Kidney (tissue), 13 donors: ENCODE measurements at regions not wholly inside any gene's neighbourhood (a gene's known extent, or its start where the extent isn't known, plus 50 kb on each side); places are given as distances from the start of the nearest gene placed in this dataset.

Experiments used
- DNase-seq, 5 donors: peaks; one replicate each; pipeline ENCODE4 v3.0.0-alpha.2; 2013 to 2020
- FAIRE-seq: peaks from 2 replicates; lab custom pipeline; 2012; peaks lifted over from hg19 to GRCh38; lab: Jason Lieb, UNC
- H3K27ac ChIP-seq, 2 donors: one replicate each; pipeline ENCODE4 v1.7.0; 2013; ENCODE audit warnings: low read depth in 2 of 2, low read length in 2 of 2, inconsistent platforms in 1 of 2
- H3K27me3 ChIP-seq: one replicate; pipeline ENCODE4 v1.7.1; 2013; ENCODE audit warnings: low read length, inconsistent platforms; ENCODE audit not compliant: control insufficient read depth, insufficient read depth
- H3K36me3 ChIP-seq, 3 donors: one replicate each; pipeline versions ENCODE4 v1.7.0 to v1.7.1; 2013; ENCODE audit warnings: low read length in 3 of 3, control low read depth in 1 of 3, inconsistent platforms in 1 of 3; ENCODE audit not compliant: insufficient read depth in 3 of 3, control insufficient read depth in 2 of 3
- H3K4me1 ChIP-seq, 3 donors: one replicate each; pipeline versions ENCODE4 v1.7.0 to v1.7.1; 2013; ENCODE audit warnings: low read length in 3 of 3, inconsistent platforms in 1 of 3, low read depth in 1 of 3; ENCODE audit not compliant: control insufficient read depth in 2 of 3, insufficient read depth in 2 of 3
- H3K4me3 ChIP-seq, 3 donors: one replicate each; pipeline versions ENCODE4 v1.7.0 to v1.8.1; 2013; ENCODE audit warnings: low read length in 3 of 3, control low read depth in 1 of 3, inconsistent platforms in 1 of 3
- H3K9ac ChIP-seq, 3 donors: one replicate each; pipeline versions ENCODE4 v1.7.0 to v1.7.1; 2013; ENCODE audit warnings: low read length in 3 of 3, control low read depth in 1 of 3, inconsistent platforms in 1 of 3
- H3K9me3 ChIP-seq, 3 donors: one replicate each; pipeline versions ENCODE4 v1.7.0 to v1.7.1; 2013; ENCODE audit warnings: low read length in 3 of 3, control low read depth in 1 of 3, inconsistent platforms in 1 of 3; ENCODE audit not compliant: control insufficient read depth in 2 of 3, insufficient read depth in 1 of 3
- intact Hi-C: fragments of 100-400 bp; cut with DNase I; formaldehyde crosslinking; loops from one replicate; pipeline ENCODE4 v1.11.1; 2022
- TF ChIP-seq, protein P1 (sequence below): IDR thresholded peaks from 3 replicates; pipeline ENCODE4 v1.5.1; 2012; ENCODE audit warnings: mild to moderate bottlenecking, moderate library complexity, borderline replicate concordance; ENCODE audit not compliant: insufficient read depth; ENCODE audit errors: extremely low read depth
- donor health status: control.
- donor health status: control.
- donor health status: control.
- donor health status: control.
- donor health status: control.
- donor health status: DM: yes; HTN: yes; CAD: no.
- donor health status: Normal renal cell carcinoma (clear cell type).

DNA sequence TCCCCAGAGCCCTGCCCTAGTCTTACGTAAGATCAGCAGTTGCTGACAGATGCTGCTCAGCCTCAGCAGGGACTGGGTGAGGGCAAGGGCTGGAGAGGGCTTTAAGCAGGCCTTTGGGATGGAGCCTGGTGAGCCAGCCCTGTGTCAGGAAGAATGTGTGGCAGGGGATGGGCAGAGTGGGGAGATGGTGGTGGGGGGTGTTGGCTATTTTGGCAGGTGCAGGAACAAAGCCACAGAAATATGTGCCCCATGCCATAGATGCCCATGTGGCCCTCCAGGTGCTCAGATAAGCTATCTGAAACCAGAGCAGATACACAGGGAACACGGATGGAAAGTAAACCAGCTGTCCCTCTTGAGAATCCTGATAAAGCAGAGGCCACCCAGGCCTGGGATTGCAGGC is 1325.0 kb downstream of the UQCRFS1 start:
- intact Hi-C loops: no loop called here
- no peaks in the 10 kb centered on the region for H3K27me3 ChIP-seq
- no peak overlapping the region for H3K4me3 ChIP-seq
- no peak overlapping the region for H3K27ac ChIP-seq
- TF ChIP-seq, protein P1, sequence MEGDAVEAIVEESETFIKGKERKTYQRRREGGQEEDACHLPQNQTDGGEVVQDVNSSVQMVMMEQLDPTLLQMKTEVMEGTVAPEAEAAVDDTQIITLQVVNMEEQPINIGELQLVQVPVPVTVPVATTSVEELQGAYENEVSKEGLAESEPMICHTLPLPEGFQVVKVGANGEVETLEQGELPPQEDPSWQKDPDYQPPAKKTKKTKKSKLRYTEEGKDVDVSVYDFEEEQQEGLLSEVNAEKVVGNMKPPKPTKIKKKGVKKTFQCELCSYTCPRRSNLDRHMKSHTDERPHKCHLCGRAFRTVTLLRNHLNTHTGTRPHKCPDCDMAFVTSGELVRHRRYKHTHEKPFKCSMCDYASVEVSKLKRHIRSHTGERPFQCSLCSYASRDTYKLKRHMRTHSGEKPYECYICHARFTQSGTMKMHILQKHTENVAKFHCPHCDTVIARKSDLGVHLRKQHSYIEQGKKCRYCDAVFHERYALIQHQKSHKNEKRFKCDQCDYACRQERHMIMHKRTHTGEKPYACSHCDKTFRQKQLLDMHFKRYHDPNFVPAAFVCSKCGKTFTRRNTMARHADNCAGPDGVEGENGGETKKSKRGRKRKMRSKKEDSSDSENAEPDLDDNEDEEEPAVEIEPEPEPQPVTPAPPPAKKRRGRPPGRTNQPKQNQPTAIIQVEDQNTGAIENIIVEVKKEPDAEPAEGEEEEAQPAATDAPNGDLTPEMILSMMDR: no peak
- FAIRE-seq: no peak
- no peak for DNase-seq
- H3K36me3 ChIP-seq: no peaks in the 10 kb centered on the region
- H3K9ac ChIP-seq: no peak overlapping the region
- H3K9me3 ChIP-seq: no peaks in the 10 kb centered on the region
- H3K4me1 ChIP-seq: no peaks in the 10 kb centered on the region

GRCh38 chr19:27885359-27885758 is 1327.6 kb downstream of the UQCRFS1 start:
- Histone ChIP-seq H3K36me3 (no peaks in the 10 kb centered on the region), H3K27me3 (no peaks in the 10 kb centered on the region), H3K9ac (no peak overlapping the region), H3K4me3 (no peak overlapping the region), H3K27ac (no peak overlapping the region), H3K4me1 (no peaks in the 10 kb centered on the region), H3K9me3 (no peaks in the 10 kb centered on the region)
- FAIRE-seq (no peak), DNase-seq (no peak)
- TF ChIP-seq, protein P1: no peak
- intact Hi-C loops: no loop called here

DNA sequence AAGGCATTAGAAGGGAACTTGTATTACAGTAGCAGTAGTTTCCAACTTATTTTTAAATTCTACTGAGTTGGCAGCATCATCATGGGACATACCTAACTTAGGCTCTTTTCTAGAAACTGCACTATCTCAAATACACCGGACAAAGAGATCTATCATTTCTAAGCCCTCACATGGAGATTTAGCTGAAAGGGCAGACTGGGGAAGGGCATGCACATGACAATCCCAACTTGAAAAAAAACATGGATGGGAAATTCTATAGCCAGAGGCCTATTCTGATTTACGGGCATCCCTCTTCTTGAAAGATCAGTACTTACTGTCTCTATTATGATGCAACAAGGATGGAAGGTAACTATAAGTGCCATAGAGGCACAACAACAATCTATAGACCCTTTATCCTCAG is 1328.6 kb downstream of the UQCRFS1 start:
- H3K27me3 ChIP-seq: no peaks in the 10 kb centered on the region
- TF ChIP-seq, protein P1: no peak
- no peak overlapping the region for H3K4me3 ChIP-seq
- no peak overlapping the region for H3K9ac ChIP-seq
- no peaks in the 10 kb centered on the region for H3K36me3 ChIP-seq
- H3K4me1 ChIP-seq: no peaks in the 10 kb centered on the region
- no peaks in the 10 kb centered on the region for H3K9me3 ChIP-seq
- no peak overlapping the region for H3K27ac ChIP-seq
- DNase-seq (no peak), FAIRE-seq (no peak)
- intact Hi-C loops: no loop called here

GRCh38 chr19:27881213-27881612 is 1331.7 kb downstream of the UQCRFS1 start:
- FAIRE-seq: no peak

More at GRCh38 chr19:27881213-27881612, 1331.7 kb downstream of the UQCRFS1 start:
- Histone ChIP-seq H3K27me3 (no peaks in the 10 kb centered on the region), H3K4me3 (no peak overlapping the region), H3K9ac (no peak overlapping the region), H3K9me3 (no peaks in the 10 kb centered on the region), H3K27ac (no peak overlapping the region), H3K36me3 (no peaks in the 10 kb centered on the region), H3K4me1 (no peaks in the 10 kb centered on the region)
- TF ChIP-seq, protein P1: no peak
- DNase-seq: no peak
- intact Hi-C loops: no loop called here
